SK-N-SH treated with all-trans-retinoic acid at 6 μM for 48 hours (cell line): ENCODE measurements at regions not wholly inside any gene's neighbourhood (a gene's known extent, or its start where the extent isn't known, plus 50 kb on each side); places are given as distances from the start of the nearest gene placed in this dataset.

Experiments
- ATAC-seq: fragments of 200-7000 bp; cut with Tn5 transposase; 3 replicates; pipeline ENCODE4 v1.9.1; 2020; ENCODE audit warnings: mild to moderate bottlenecking, moderate library complexity
- ARNTL ChIP-seq: fragments of 450-650 bp; formaldehyde crosslinking; IDR thresholded peaks from 2 replicates; pipeline ENCODE4 v1.5.0; 2020; ENCODE audit warnings: low read depth, mild to moderate bottlenecking, moderate library complexity, borderline replicate concordance
- CREB5 ChIP-seq: fragments of 250-450 bp; sonication (Bioruptor Pico); IDR thresholded peaks from 2 replicates; pipeline ENCODE4 v1.5.1; 2020; ENCODE audit warnings: low read depth, mild to moderate bottlenecking, moderate library complexity
- CSDC2 ChIP-seq: fragments of 250-450 bp; sonication (Bioruptor Pico); IDR thresholded peaks from 2 replicates; pipeline ENCODE4 v1.5.0; 2020; ENCODE audit warnings: mild to moderate bottlenecking, moderate library complexity
- CSRNP3 ChIP-seq: fragments of 250-450 bp; sonication (Bioruptor Pico); IDR thresholded peaks from 2 replicates; pipeline ENCODE4 v1.5.1; 2021; ENCODE audit warnings: mild to moderate bottlenecking, moderate library complexity
- ESRRG ChIP-seq: fragments of 250-450 bp; sonication (Bioruptor Pico); IDR thresholded peaks from 2 replicates; pipeline ENCODE4 v1.6.1; 2021; ENCODE audit warnings: mild to moderate bottlenecking
- GLIS3 ChIP-seq: fragments of 250-450 bp; sonication (Bioruptor Pico); IDR thresholded peaks from 2 replicates; pipeline ENCODE4 v1.5.0; 2020; ENCODE audit warnings: mild to moderate bottlenecking, moderate library complexity
- ISL1 ChIP-seq: fragments of 250-450 bp; sonication (Bioruptor Pico); IDR thresholded peaks from 2 replicates; pipeline ENCODE4 v2.1.2; 2022; ENCODE audit warnings: mild to moderate bottlenecking, moderate library complexity
- PATZ1 ChIP-seq: fragments of 250-450 bp; sonication (Bioruptor Pico); IDR thresholded peaks from 2 replicates; pipeline ENCODE4 v1.8.0; 2020; ENCODE audit warnings: mild to moderate bottlenecking, moderate library complexity, borderline replicate concordance
- POU6F1 ChIP-seq: fragments of 250-450 bp; sonication (Bioruptor Pico); IDR thresholded peaks from 2 replicates; pipeline ENCODE4 v1.8.0; 2021; ENCODE audit warnings: low read depth, mild to moderate bottlenecking, moderate library complexity, borderline replicate concordance
- PPARA ChIP-seq: fragments of 250-450 bp; sonication (Bioruptor Pico); IDR thresholded peaks from 2 replicates; pipeline ENCODE4 v1.5.0; 2020; ENCODE audit warnings: mild to moderate bottlenecking, borderline replicate concordance
- RARB ChIP-seq: fragments of 250-450 bp; sonication (Bioruptor Pico); IDR thresholded peaks from 2 replicates; pipeline ENCODE4 v1.8.0; 2021; ENCODE audit warnings: mild to moderate bottlenecking, moderate library complexity
- SNAI2 ChIP-seq: fragments of 250-450 bp; sonication (Bioruptor Pico); IDR thresholded peaks from 2 replicates; pipeline ENCODE4 v1.5.0; 2020; ENCODE audit warnings: mild to moderate bottlenecking, moderate library complexity
- TCF4 ChIP-seq: fragments of 250-450 bp; sonication (Bioruptor Pico); IDR thresholded peaks from 2 replicates; pipeline ENCODE4 v1.8.0; 2021; ENCODE audit warnings: mild to moderate bottlenecking, moderate library complexity, borderline replicate concordance
- TOX ChIP-seq: fragments of 250-450 bp; sonication (Bioruptor Pico); IDR thresholded peaks from 2 replicates; pipeline ENCODE4 v1.8.0; 2021; ENCODE audit warnings: mild to moderate bottlenecking, moderate library complexity, borderline replicate concordance
- TSHZ2 ChIP-seq: fragments of 250-450 bp; sonication (Bioruptor Pico); IDR thresholded peaks from 2 replicates; pipeline ENCODE4 v1.5.0; 2020; ENCODE audit warnings: mild to moderate bottlenecking, moderate library complexity
- ZC3H10 ChIP-seq: fragments of 250-450 bp; sonication (Bioruptor Pico); IDR thresholded peaks from 2 replicates; pipeline ENCODE4 v1.5.1; 2021; ENCODE audit warnings: mild to moderate bottlenecking, moderate library complexity
- ZFP3 ChIP-seq: fragments of 250-450 bp; sonication (Bioruptor Pico); IDR thresholded peaks from 2 replicates; pipeline ENCODE4 v1.5.0; 2020; ENCODE audit warnings: mild to moderate bottlenecking, moderate library complexity
- ZFP30 ChIP-seq: fragments of 450-650 bp; formaldehyde crosslinking; IDR thresholded peaks from 2 replicates; pipeline ENCODE4 v1.5.0; 2022; ENCODE audit warnings: mild to moderate bottlenecking, moderate library complexity
- ZNF565 ChIP-seq: fragments of 450-650 bp; formaldehyde crosslinking; conservative IDR thresholded peaks from 2 replicates; pipeline ENCODE4 v1.5.0; 2020; ENCODE audit warnings: low read depth, mild to moderate bottlenecking, moderate library complexity
- ZNF70 ChIP-seq: fragments of 450-650 bp; formaldehyde crosslinking; IDR thresholded peaks from 2 replicates; pipeline ENCODE4 v1.5.0; 2020; ENCODE audit warnings: mild to moderate bottlenecking, moderate library complexity
- ZNF8 ChIP-seq: fragments of 450-650 bp; formaldehyde crosslinking; IDR thresholded peaks from 2 replicates; pipeline ENCODE4 v1.5.0; 2020; ENCODE audit warnings: mild to moderate bottlenecking, moderate library complexity

- TF ChIP-seq ARNTL (CRISPR knock-in tag) (no peak), TCF4 (no peak), POU6F1 (no peak), PPARA (CRISPR knock-in tag) (no peak), SNAI2 (CRISPR knock-in tag) (no peak), GLIS3 (no peak), ZNF565 (CRISPR knock-in tag) (no peak), ESRRG (no peak), ZC3H10 (CRISPR knock-in tag) (no peak), ZFP3 (CRISPR knock-in tag) (no peak), TOX (no peak), ZNF70 (no peak), CREB5 (CRISPR knock-in tag) (no peak), ZFP30 (CRISPR knock-in tag) (no peak)
- no peak for ATAC-seq
Observed at GRCh38 chr9:38133595-38133994, 64.6 kb upstream of the SHB start.

- no peak for TF ChIP-seq CREB5 (CRISPR knock-in tag)
- TF ChIP-seq POU6F1, result no peak
- TF ChIP-seq TCF4, result no peak
- TF ChIP-seq GLIS3, result no peak
- TF ChIP-seq PPARA (CRISPR knock-in tag), result no peak
- TF ChIP-seq, all 23 proteins: peak for 0
- no peak for ATAC-seq
Observed at GRCh38 chr9:38132956-38133355, 63.9 kb upstream of the SHB start.

GRCh38 chr9:38131729-38132128, 62.7 kb upstream of the SHB start:
- TF ChIP-seq PPARA (CRISPR knock-in tag), result no peak
- TF ChIP-seq ZFP3 (CRISPR knock-in tag), result no peak
- TF ChIP-seq ISL1, result no peak
- TF ChIP-seq TCF4, result no peak
- TF ChIP-seq ARNTL (CRISPR knock-in tag), result no peak
- TF ChIP-seq POU6F1, result no peak
- TF ChIP-seq ESRRG, result no peak
- TF ChIP-seq CSRNP3, result no peak
- no peak for TF ChIP-seq CREB5 (CRISPR knock-in tag)
- no peak for TF ChIP-seq CSDC2 (CRISPR knock-in tag)
- no peak for TF ChIP-seq RARB
- TF ChIP-seq ZNF70, result no peak
- TF ChIP-seq TOX, result no peak
- TF ChIP-seq ZNF8 (CRISPR knock-in tag), result no peak
- TF ChIP-seq ZFP30 (CRISPR knock-in tag), result no peak
- TF ChIP-seq TSHZ2 (CRISPR knock-in tag), result no peak
- no peak for TF ChIP-seq PATZ1 (CRISPR knock-in tag)
- no peak for ATAC-seq
